GM10266 (cell line): ENCODE measurements at regions not wholly inside any gene's neighbourhood (a gene's known extent, or its start where the extent isn't known, plus 50 kb on each side); places are given as distances from the start of the nearest gene placed in this dataset.

Experiments
- DNase-seq: peaks from one replicate; pipeline ENCODE4 v3.0.0; 2012; ENCODE audit errors: extremely low spot score
- TF ChIP-seq, protein P1 (sequence below): IDR thresholded peaks from 2 replicates; pipeline ENCODE4 v1.5.1; 2012; ENCODE audit warnings: mild to moderate bottlenecking, low read depth; ENCODE audit not compliant: control insufficient read depth, insufficient read depth; ENCODE audit errors: missing control alignments

DNA sequence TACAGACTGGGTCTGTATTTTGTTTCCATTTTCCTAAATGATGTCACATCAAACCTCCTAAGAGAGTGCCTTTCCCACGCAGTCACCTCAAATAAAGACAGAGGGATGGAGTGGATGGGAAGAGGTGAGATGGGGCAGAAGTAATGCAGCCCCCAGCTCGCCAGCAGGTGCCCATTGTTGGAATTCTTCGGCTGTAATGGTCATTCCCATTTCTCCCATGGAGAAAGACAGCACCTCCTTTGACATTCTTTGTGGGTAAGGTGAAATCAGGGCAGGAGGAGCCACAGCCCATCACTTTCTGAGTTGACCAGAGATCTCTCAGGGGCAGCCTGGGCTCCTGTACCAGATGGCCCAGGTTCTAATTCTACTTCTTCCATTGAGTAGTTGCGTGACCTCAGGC lies 84.4 kb upstream of the NR2F2 start:
- no peak for DNase-seq
- TF ChIP-seq, protein P1, sequence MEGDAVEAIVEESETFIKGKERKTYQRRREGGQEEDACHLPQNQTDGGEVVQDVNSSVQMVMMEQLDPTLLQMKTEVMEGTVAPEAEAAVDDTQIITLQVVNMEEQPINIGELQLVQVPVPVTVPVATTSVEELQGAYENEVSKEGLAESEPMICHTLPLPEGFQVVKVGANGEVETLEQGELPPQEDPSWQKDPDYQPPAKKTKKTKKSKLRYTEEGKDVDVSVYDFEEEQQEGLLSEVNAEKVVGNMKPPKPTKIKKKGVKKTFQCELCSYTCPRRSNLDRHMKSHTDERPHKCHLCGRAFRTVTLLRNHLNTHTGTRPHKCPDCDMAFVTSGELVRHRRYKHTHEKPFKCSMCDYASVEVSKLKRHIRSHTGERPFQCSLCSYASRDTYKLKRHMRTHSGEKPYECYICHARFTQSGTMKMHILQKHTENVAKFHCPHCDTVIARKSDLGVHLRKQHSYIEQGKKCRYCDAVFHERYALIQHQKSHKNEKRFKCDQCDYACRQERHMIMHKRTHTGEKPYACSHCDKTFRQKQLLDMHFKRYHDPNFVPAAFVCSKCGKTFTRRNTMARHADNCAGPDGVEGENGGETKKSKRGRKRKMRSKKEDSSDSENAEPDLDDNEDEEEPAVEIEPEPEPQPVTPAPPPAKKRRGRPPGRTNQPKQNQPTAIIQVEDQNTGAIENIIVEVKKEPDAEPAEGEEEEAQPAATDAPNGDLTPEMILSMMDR: no peak

DNA sequence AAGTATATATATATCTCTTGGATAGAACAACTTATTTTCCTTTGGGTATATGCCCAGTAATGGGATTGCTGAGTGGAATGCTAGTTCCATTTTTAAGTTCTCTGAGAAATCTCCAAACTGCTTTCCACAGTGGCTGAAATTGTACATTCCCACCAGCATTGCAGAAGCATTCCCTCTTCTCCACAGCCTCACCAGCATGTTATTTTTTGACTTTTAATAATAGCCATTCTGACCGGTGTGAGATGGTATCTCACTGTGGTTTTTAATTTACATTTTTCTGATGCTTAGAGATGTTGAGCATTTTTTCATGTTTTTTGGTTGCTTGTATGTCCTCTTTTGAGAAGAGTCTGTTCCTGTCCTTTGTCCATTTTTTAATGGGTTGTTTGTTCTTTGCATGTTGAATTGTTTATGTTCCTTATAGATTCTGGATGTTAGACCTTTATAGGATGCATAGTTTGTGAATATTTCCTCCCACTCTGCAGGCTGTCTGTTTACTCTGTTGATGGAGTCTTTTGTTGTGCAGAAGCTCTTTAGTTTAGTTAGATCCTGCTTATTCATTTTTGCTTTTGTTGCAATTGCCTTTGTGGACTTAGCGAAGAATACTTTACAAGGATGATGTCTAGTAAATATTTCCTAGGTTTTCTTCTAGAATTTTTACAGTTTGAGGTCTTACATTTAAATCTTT lies 82.7 kb upstream of the NR2F2 start:
- TF ChIP-seq, protein P1: no peak
- DNase-seq: no peak

DNA sequence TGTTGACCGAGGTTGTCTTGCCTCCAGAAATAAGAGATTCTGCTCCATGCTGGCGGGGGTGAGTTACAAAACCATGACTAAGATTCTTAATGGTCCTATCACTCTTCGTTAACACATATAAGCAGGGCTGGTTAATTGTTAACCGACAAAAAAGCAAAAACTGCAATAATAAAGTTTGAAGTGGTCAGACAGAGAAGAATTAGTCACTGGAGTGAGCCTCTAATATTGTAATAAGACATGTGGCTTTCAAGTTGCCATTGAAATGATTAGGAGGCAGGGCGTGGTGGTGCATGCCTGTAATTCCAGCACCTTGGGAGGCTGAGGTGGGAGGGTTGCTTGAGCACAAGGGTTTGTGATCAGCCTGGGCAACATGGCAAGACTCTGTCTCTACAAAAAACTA lies 78.4 kb upstream of the NR2F2 start:
- TF ChIP-seq, protein P1: no peak
- no peak for DNase-seq

DNA sequence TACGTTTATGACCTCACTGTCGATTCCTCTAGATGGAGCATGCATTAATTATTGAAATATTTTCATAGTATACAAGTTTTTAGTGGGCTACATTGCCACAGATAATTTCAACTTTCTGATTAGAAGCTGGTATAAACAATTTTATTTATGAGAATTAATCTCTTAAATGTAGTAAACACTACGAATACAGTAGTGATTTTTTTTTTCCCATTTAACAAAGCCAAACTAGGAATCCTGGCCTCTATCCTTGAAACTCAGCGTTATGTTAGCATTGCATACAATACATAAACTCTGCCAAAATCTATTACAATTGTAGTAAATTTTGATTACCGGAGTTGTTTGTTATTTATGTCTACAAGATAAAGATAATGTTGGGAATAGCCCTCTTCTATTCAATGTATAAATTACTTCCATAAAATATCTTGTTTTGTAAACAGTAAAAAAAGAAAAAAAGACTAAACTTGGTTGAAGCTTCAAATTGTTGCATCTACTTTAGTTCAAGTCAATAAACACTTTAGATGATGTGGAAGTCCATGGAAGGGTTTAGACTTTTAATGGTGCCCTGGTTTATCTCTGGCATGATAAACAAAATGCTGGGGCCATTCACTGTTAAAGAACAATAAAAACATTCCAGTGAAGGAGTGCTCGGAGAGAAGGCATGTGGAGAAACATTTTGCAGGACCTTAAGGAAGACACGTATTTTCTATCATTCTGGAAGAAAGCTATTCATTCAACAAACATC lies 77.3 kb upstream of the NR2F2 start:
- DNase-seq: no peak
- TF ChIP-seq, protein P1: no peak

DNA sequence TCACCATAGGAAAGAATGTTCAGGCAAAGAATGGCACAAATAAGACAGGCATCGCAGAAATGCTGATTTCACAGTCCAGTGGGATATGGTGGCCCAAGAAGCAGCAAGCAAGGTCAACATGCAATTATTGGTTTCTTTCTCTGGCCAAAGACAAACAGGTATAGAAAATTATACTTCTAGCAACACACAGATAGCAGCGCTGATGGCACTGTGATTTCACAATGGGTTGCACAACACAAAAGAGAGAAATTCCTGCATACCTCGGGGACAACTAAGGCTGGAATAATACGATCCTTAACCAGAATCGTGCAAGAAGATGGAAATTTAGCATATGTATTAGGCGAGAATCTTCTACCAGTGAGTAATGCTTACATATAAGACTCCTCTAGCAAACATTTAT lies 76.3 kb upstream of the NR2F2 start:
- DNase-seq: no peak
- TF ChIP-seq, protein P1: no peak

DNA sequence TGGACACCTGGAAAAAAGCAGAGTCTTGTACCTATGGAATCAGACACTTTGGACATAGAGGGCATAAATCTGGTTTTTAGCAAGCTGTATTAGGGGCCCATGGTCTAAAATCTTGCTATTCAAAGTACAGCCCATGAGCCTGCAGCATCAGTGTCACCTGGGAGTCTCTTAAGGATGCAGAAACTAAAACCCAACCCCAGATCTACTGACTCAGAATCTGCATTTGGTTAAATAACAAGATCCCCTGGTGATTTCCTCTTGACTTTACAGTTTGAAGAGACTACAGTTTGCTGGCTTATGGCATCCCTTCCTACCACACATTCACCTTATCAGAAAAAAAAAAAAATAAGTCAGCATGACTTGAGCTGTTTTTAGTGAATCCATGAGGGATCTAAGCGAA lies 74.9 kb upstream of the NR2F2 start:
- TF ChIP-seq, protein P1: no peak
- DNase-seq: no peak

DNA sequence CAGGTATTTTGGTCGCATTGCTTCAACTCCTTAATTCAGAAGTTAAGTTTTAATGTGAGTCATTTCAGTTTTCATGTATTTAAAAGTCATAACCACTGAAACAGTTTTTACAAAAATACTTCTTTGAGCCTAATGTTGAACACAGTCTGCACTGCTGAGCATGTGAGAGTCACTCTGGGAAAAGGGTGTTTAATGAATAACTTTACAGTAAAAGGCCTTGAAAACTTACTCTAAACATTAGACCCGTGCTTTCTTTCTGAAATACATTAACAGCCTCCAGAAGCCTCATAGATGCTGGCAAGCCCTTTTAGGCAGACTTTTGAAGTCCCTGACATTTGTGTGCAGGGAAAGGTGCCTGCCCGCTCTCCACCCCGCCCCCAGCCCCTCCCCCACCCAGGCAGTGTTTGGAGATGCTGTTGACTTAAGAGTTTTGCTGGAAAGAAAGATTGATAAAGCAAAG lies 68.9 kb upstream of the NR2F2 start:
- TF ChIP-seq, protein P1: no peak
- DNase-seq: no peak
